ENCODE measurements at regions not wholly inside any gene's neighbourhood (a gene's known extent, or its start where the extent isn't known, plus 50 kb on each side); places are given as distances from the start of the nearest gene placed in this dataset.
A peak's percentile ranks its signal among the peaks of the same experiment; 100 is the strongest.

GRCh38 chr4:19819737-19820136, 432.0 kb upstream of the SLIT2 start:
- H4K91ac ChIP-seq (ENCODE audit: low read length) = no peak overlapping the region
- no peaks in the 10 kb centered on the region for H3K4me1 ChIP-seq (ENCODE audit: control insufficient read depth, insufficient read depth, low read depth, low read length)
- H2BK15ac ChIP-seq (ENCODE audit: low read depth, poor library complexity, severe bottlenecking) = no peak overlapping the region
- no peak overlapping the region for H3K27ac ChIP-seq (ENCODE audit: low read length, poor library complexity, severe bottlenecking)
- WGBS = no CpG with 5 or more reads among the region's 1 CpG
- H2BK120ac ChIP-seq (ENCODE audit: low read depth, low read length) = no peak overlapping the region
- no peak overlapping the region for H3K18ac ChIP-seq (ENCODE audit: low read depth in 1 of 2, low read length in 2 of 2)
- no peak overlapping the region for H2AK5ac ChIP-seq (ENCODE audit: low read length, severe bottlenecking)
- no peak overlapping the region for H3K4me2 ChIP-seq (ENCODE audit: low read length, poor library complexity, severe bottlenecking)
- no peak overlapping the region for H3K4ac ChIP-seq (ENCODE audit: low read depth in 1 of 2, low read length in 2 of 2)
- no peak overlapping the region for H2BK12ac ChIP-seq (ENCODE audit: low read length in 2 of 2)
- H3K4me3 ChIP-seq (ENCODE audit: insufficient read depth in 1 of 2, low read depth in 1 of 2, low read length in 2 of 2) = no peak overlapping the region
- no peaks in the 10 kb centered on the region for H3K79me1 ChIP-seq (replicated peaks; ENCODE audit: low read length, poor library complexity, severe bottlenecking)
- H3K9ac ChIP-seq (ENCODE audit: low read length) = no peak overlapping the region
- H3K14ac ChIP-seq (ENCODE audit: low read length in 2 of 2) = no peak overlapping the region
- no peaks in the 10 kb centered on the region for H3K27me3 ChIP-seq (ENCODE audit: control insufficient read depth in 1 of 2, insufficient read depth in 1 of 2, low read length in 2 of 2)
- no peaks in the 10 kb centered on the region for H3K36me3 ChIP-seq (ENCODE audit: control insufficient read depth in 1 of 2, insufficient read depth in 2 of 2, low read depth in 1 of 2, low read length in 2 of 2)
- DNase-seq = no peak
- no peak overlapping the region for H4K8ac ChIP-seq (ENCODE audit: low read length)
- no peak overlapping the region for H2BK5ac ChIP-seq (ENCODE audit: low read depth, low read length, poor library complexity, severe bottlenecking)
- no peaks in the 10 kb centered on the region for H3K9me3 ChIP-seq (ENCODE audit: control insufficient read depth, low read length)
- no peak overlapping the region for H2AFZ ChIP-seq (ENCODE audit: low read depth, low read length)
- H3K23ac ChIP-seq (ENCODE audit: low read length in 2 of 2) = no peak overlapping the region

DNA sequence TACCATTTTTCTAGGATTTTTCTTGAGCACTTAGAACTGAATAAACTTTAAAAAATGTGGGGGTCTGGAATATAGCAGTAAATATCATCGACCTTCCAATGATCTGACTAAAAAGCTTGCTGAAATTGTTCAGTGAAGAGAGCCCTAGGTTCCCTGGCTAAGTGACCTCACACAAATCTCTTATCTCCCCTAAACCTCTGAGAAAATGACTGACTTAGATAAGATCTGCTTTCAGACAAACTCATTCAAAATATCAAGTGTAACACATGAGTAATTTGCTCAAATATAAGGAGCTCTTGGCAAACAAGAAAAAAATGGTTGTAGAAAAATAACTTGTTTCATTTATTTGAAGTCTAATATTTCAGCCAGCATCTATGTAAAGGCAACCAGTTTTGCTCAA, 441.7 kb upstream of the SLIT2 start:
- no peak overlapping the region for H3K9ac ChIP-seq (ENCODE audit: low read length)
- H4K8ac ChIP-seq (ENCODE audit: low read length) = no peak overlapping the region
- no peak overlapping the region for H2AFZ ChIP-seq (ENCODE audit: low read depth, low read length)
- no peak overlapping the region for H2BK12ac ChIP-seq (ENCODE audit: low read length in 2 of 2)
- no peak overlapping the region for H4K91ac ChIP-seq (ENCODE audit: low read length)
- DNase-seq = peak; percentile 18
- no peaks in the 10 kb centered on the region for H3K79me1 ChIP-seq (replicated peaks; ENCODE audit: low read length, poor library complexity, severe bottlenecking)
- no peaks in the 10 kb centered on the region for H3K27me3 ChIP-seq (ENCODE audit: control insufficient read depth in 1 of 2, insufficient read depth in 1 of 2, low read length in 2 of 2)
- no peak overlapping the region for H3K4me3 ChIP-seq (ENCODE audit: insufficient read depth in 1 of 2, low read depth in 1 of 2, low read length in 2 of 2)
- no peak overlapping the region for H2BK5ac ChIP-seq (ENCODE audit: low read depth, low read length, poor library complexity, severe bottlenecking)
- no peak overlapping the region for H3K27ac ChIP-seq (ENCODE audit: low read length, poor library complexity, severe bottlenecking)
- H3K23ac ChIP-seq (ENCODE audit: low read length in 2 of 2) = no peak overlapping the region
- no peak overlapping the region for H2AK5ac ChIP-seq (ENCODE audit: low read length, severe bottlenecking)
- no peaks in the 10 kb centered on the region for H3K4me1 ChIP-seq (ENCODE audit: control insufficient read depth, insufficient read depth, low read depth, low read length)
- no peak overlapping the region for H3K18ac ChIP-seq (ENCODE audit: low read depth in 1 of 2, low read length in 2 of 2)
- WGBS = no CpG with 5 or more reads among the region's 1 CpG
- H2BK120ac ChIP-seq (ENCODE audit: low read depth, low read length) = no peak overlapping the region
- no peak overlapping the region for H3K4ac ChIP-seq (ENCODE audit: low read depth in 1 of 2, low read length in 2 of 2)
- H2BK15ac ChIP-seq (ENCODE audit: low read depth, poor library complexity, severe bottlenecking) = no peak overlapping the region
- no peak overlapping the region for H3K14ac ChIP-seq (ENCODE audit: low read length in 2 of 2)
- no peaks in the 10 kb centered on the region for H3K9me3 ChIP-seq (ENCODE audit: control insufficient read depth, low read length)
- no peaks in the 10 kb centered on the region for H3K36me3 ChIP-seq (ENCODE audit: control insufficient read depth in 1 of 2, insufficient read depth in 2 of 2, low read depth in 1 of 2, low read length in 2 of 2)
- no peak overlapping the region for H3K4me2 ChIP-seq (ENCODE audit: low read length, poor library complexity, severe bottlenecking)

- H3K4me3 ChIP-seq (ENCODE audit: insufficient read depth in 1 of 2, low read depth in 1 of 2, low read length in 2 of 2) = no peak overlapping the region
These were observed 444.2 kb upstream of the SLIT2 start for GRCh38 chr4:19807505-19807904.

DNA sequence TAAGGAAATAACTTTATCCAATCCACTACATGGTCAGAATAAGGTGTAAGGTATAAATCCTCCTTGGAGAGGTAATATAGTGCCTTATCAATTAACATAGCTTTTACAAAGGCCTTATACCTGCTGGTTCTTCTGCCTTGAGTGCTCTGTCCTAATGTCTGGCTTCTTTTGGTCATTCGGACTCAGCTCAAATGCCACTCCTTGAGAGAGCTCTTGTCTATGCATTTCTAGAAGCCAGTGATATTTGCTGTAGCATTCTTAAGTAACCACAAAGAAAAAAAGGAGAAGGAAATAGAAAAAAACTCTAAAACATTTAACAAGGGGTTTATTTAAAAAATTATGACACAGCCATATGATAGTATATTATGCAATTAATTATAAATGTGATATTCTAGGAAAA, 444.8 kb upstream of the SLIT2 start:
- Histone ChIP-seq H3K4me1 (ENCODE audit: control insufficient read depth, insufficient read depth, low read depth, low read length) (peaks cover 2% of the 10 kb centered on the region), H2AK5ac (ENCODE audit: low read length, severe bottlenecking) (no peak overlapping the region), H4K91ac (ENCODE audit: low read length) (no peak overlapping the region), H3K14ac (ENCODE audit: low read length in 2 of 2) (no peak overlapping the region), H2AFZ (ENCODE audit: low read depth, low read length) (no peak overlapping the region), H2BK12ac (ENCODE audit: low read length in 2 of 2) (no peak overlapping the region), H2BK15ac (ENCODE audit: low read depth, poor library complexity, severe bottlenecking) (no peak overlapping the region), H3K79me1 (replicated peaks; ENCODE audit: low read length, poor library complexity, severe bottlenecking) (no peaks in the 10 kb centered on the region), H3K4ac (ENCODE audit: low read depth in 1 of 2, low read length in 2 of 2) (no peak overlapping the region), H3K18ac (ENCODE audit: low read depth in 1 of 2, low read length in 2 of 2) (no peak overlapping the region), H3K27me3 (ENCODE audit: control insufficient read depth in 1 of 2, insufficient read depth in 1 of 2, low read length in 2 of 2) (no peaks in the 10 kb centered on the region), H3K36me3 (ENCODE audit: control insufficient read depth in 1 of 2, insufficient read depth in 2 of 2, low read depth in 1 of 2, low read length in 2 of 2) (no peaks in the 10 kb centered on the region), H2BK5ac (ENCODE audit: low read depth, low read length, poor library complexity, severe bottlenecking) (no peak overlapping the region), H3K9me3 (ENCODE audit: control insufficient read depth, low read length) (no peaks in the 10 kb centered on the region), H3K9ac (ENCODE audit: low read length) (peak overlapping the region; percentile 71), H3K4me2 (ENCODE audit: low read length, poor library complexity, severe bottlenecking) (peak overlapping the region; percentile 38), H3K23ac (ENCODE audit: low read length in 2 of 2) (no peak overlapping the region), H3K4me3 (ENCODE audit: insufficient read depth in 1 of 2, low read depth in 1 of 2, low read length in 2 of 2) (no peak overlapping the region), H2BK120ac (ENCODE audit: low read depth, low read length) (no peak overlapping the region), H4K8ac (ENCODE audit: low read length) (no peak overlapping the region), H3K27ac (ENCODE audit: low read length, poor library complexity, severe bottlenecking) (peak overlapping the region; percentile 30)
- DNase-seq = peak; percentile 12
- 75% methylated on average over 1 of the region's 1 CpG for WGBS

More at GRCh38 chr4:19807505-19807904, 444.2 kb upstream of the SLIT2 start:
- no peak overlapping the region for H2AFZ ChIP-seq (ENCODE audit: low read depth, low read length)
- H2BK120ac ChIP-seq (ENCODE audit: low read depth, low read length) = no peak overlapping the region
- no peaks in the 10 kb centered on the region for H3K9me3 ChIP-seq (ENCODE audit: control insufficient read depth, low read length)
- H3K4ac ChIP-seq (ENCODE audit: low read depth in 1 of 2, low read length in 2 of 2) = no peak overlapping the region
- H2AK5ac ChIP-seq (ENCODE audit: low read length, severe bottlenecking) = no peak overlapping the region
- WGBS = 0% methylated on average over 1 of the region's 2 CpGs
- peak overlapping the region; percentile 71 for H3K9ac ChIP-seq (ENCODE audit: low read length)
- no peak overlapping the region for H3K18ac ChIP-seq (ENCODE audit: low read depth in 1 of 2, low read length in 2 of 2)
- H2BK12ac ChIP-seq (ENCODE audit: low read length in 2 of 2) = no peak overlapping the region
- no peak overlapping the region for H3K14ac ChIP-seq (ENCODE audit: low read length in 2 of 2)
- no peak overlapping the region for H2BK5ac ChIP-seq (ENCODE audit: low read depth, low read length, poor library complexity, severe bottlenecking)
- no peak overlapping the region for H3K27ac ChIP-seq (ENCODE audit: low read length, poor library complexity, severe bottlenecking)
- no peak overlapping the region for H4K8ac ChIP-seq (ENCODE audit: low read length)
- H4K91ac ChIP-seq (ENCODE audit: low read length) = no peak overlapping the region
- H2BK15ac ChIP-seq (ENCODE audit: low read depth, poor library complexity, severe bottlenecking) = no peak overlapping the region
- peaks cover 2% of the 10 kb centered on the region for H3K4me1 ChIP-seq (ENCODE audit: control insufficient read depth, insufficient read depth, low read depth, low read length)
- no peak overlapping the region for H3K23ac ChIP-seq (ENCODE audit: low read length in 2 of 2)
- H3K4me2 ChIP-seq (ENCODE audit: low read length, poor library complexity, severe bottlenecking) = no peak overlapping the region
- H3K79me1 ChIP-seq (replicated peaks; ENCODE audit: low read length, poor library complexity, severe bottlenecking) = no peaks in the 10 kb centered on the region
- no peaks in the 10 kb centered on the region for H3K36me3 ChIP-seq (ENCODE audit: control insufficient read depth in 1 of 2, insufficient read depth in 2 of 2, low read depth in 1 of 2, low read length in 2 of 2)
- no peaks in the 10 kb centered on the region for H3K27me3 ChIP-seq (ENCODE audit: control insufficient read depth in 1 of 2, insufficient read depth in 1 of 2, low read length in 2 of 2)
- DNase-seq = peak; percentile 82

Measured in mesenchymal stem cell (in vitro differentiated cells and primary cell).